ENCODE measurements at regions not wholly inside any gene's neighbourhood (a gene's known extent, or its start where the extent isn't known, plus 50 kb on each side); places are given as distances from the start of the nearest gene placed in this dataset.

DNA sequence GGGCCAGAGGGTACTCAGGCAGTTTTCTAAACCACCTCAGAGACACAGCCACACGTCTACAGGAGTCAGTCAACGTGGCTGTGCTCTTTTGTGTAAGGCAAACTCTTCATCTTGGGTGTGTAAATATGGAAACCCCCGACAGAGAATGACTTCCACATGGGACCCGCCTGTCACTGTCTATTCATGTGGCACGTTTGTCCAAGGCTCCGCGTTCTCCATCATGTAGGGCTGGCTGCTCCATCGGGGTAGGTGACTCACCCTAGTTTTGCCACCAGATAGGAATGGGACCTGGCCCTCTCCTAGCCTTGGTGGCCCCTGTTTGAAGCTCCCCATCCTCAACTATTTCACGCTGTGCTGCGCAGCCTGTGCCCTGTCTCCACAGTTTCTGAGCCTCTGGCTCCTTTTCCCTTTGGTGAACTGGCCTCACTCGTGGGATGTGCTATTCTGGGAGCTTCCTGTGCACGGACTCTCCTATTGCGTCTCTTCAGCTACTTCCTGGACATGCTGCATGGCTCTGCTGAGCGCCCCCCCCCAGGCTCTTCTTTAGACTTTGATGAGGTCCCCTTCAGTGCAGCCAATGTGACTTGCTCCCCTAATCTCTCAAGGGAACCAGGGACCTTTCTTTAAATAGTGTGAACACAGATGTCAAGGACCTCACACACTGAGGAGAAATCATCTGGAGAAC is 143.2 kb upstream of the PDE10A start:
- TF ChIP-seq CTCF (IDR thresholded peaks at IDR 0.05; ENCODE audit: low read depth, low read length, missing input control) (no peak), YY1 (IDR thresholded peaks at IDR 0.05) (no peak), TAF1 (conservative IDR thresholded peaks at IDR 0.05) (no peak), HNF4A (conservative IDR thresholded peaks at IDR 0.05) (no peak), MAX (IDR thresholded peaks at IDR 0.05) (no peak), RAD21 (IDR thresholded peaks at IDR 0.05) (no peak), EGR1 (IDR thresholded peaks at IDR 0.05; ENCODE audit: low read depth in 2 of 2) (no peak)
- TF ChIP-seq, protein P1, sequence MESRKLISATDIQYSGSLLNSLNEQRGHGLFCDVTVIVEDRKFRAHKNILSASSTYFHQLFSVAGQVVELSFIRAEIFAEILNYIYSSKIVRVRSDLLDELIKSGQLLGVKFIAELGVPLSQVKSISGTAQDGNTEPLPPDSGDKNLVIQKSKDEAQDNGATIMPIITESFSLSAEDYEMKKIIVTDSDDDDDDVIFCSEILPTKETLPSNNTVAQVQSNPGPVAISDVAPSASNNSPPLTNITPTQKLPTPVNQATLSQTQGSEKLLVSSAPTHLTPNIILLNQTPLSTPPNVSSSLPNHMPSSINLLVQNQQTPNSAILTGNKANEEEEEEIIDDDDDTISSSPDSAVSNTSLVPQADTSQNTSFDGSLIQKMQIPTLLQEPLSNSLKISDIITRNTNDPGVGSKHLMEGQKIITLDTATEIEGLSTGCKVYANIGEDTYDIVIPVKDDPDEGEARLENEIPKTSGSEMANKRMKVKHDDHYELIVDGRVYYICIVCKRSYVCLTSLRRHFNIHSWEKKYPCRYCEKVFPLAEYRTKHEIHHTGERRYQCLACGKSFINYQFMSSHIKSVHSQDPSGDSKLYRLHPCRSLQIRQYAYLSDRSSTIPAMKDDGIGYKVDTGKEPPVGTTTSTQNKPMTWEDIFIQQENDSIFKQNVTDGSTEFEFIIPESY (IDR thresholded peaks at IDR 0.05): no peak
